HG02973 (cell line): ENCODE measurements at regions not wholly inside any gene's neighbourhood (a gene's known extent, or its start where the extent isn't known, plus 50 kb on each side); places are given as distances from the start of the nearest gene placed in this dataset.

Experiments used
- ATAC-seq: cut with Tn5 transposase; IDR thresholded peaks from one replicate; pipeline ENCODE4 v1.9.1; 2021; ENCODE audit warnings: moderate library complexity; ENCODE audit not compliant: unreplicated experiment

DNA sequence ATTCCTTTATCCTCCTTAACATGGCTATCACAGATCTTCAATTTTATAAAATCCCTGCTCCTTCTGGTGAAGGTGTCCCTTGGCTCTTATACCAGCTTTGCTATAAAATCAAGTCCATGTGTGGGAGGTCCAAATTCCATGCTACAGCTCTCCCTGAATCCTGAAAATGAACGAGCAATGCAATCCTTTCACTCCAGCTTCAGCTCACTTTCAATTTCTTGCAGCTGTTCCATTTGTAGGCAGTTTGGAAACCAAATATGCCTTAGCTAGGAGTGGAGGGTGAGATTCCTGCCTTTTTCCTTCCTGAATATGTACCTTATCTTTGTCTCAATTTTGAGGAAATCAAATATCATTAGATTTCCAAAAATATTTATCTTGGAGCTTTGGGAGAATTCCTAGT is 402.6 kb downstream of the TTLL7 start:
- no peak for ATAC-seq

DNA sequence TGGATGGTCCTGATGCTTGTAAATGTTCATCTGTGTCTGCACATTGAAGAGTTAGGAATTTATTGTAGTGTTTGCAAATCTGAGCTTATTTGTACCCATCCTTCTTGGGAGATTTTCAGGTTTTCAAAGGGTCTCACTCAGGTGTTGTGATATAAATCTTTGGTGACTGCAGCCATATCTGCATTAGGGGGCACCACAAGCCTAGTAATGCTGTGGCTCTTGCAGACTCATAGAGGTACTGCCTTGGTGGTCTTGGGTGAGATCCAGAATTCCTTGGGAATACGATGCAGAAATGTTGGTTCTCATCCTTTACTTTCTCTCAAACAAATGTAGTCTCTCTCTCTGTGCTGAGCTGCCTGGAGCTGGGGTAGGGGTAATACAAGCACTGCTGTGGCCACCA is 405.9 kb downstream of the TTLL7 start:
- ATAC-seq = no peak

DNA sequence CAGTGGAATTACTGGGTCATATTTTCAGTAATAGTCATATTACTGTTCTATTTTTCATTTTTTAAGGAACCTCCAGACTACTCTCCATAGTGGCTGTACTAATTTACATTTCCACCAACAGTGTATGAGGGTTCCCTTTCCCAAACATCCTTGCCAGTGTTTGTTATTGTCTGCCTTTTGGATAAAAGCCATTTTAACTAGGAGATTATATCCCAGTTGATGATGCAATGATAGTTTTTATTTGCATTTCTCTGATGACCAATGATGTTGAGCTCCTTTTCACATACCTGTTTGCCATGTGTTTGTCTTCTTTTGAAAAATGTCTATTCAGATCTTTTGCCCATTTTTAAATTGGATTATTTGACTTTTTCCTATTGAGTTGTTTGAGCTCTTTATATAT is 410.8 kb downstream of the TTLL7 start:
- ATAC-seq = no peak

DNA sequence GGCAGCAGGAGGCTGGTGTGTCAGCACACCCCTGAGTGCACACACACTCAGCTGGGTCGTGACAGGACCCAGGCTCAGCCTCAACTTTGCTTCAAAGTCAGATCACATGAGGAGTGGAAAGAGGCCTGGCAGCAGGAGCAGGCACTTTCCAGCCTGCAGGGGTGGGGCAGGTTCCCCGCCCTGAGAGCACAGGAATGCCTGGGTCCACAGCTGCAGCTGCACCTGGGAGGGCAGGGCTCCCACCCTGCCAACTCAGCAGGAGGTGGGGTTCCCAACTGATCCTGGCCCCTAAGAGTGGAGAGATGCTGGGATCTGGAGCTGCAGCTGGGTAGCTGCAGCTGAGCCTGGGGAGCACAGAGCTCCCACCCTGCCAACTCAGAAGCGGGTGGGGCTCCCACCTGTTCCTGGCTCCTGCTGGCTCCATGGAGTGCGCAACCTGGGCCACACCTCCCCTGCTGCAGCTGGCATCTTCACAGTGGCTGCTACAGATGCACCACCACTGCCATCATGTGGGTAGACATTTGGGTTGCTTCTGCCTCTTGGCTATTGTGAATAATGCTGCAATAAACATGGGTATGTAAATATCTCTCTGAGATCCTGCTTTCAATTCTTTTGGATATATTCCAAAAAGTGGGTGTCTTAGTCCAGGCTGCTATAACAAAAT is 415.4 kb downstream of the TTLL7 start:
- ATAC-seq = no peak

DNA sequence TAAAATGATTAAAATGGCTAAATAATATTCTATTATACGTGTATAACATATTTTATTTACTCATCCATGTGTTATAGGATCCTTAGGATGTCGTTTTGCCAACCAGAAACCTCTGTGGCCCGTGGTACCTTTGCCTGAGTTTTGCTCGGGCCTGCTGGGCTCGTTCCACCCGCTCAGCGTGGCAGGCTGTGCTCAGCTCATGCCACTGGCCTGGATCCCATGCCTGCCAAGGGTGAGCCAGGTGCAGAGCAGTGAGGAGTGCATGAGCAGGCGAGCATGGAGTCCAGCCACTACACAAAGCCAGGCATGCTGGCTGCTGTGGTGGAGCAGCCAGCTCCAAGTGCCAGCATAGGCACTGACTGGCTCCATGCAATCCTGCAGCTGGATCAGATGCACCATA is 417.2 kb downstream of the TTLL7 start:
- ATAC-seq = no peak

DNA sequence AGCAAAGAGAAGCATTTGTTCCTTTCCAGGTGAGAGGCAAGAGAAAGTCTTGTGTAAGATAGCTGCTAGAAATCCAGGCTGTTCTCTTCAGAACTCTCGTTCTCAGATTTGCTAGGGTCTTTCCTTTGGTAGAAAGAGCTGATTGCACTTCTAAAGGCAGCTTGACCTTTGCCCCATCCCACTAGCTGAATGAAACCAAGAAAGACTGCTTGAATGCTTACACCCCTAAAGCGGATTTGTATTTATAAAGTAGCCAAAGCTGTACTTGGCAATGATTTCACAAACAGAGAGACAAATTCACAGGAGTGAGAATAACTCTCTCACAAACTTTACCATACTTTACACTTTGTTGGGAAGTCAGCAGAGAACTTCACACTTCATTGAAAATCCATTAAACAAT is 424.1 kb downstream of the TTLL7 start:
- no peak for ATAC-seq

DNA sequence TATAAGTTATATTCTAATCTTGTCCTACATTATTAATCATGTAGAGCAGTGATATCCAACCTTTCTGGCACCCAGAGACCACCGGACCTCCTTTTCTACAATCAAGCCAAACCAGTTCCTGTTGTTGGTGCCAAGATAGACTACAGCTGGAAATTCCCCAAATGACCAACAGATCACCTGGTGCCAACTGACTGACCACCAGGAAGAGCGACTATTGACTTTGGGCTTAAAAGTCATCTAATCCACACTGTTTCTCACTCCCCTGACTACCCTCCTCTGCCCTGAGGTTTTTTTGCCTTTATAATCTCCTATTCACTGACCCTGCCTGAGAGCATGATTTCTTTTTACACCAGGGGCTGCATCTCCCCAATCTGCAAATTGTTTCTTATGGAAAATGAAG is 425.2 kb downstream of the TTLL7 start:
- no peak for ATAC-seq

DNA sequence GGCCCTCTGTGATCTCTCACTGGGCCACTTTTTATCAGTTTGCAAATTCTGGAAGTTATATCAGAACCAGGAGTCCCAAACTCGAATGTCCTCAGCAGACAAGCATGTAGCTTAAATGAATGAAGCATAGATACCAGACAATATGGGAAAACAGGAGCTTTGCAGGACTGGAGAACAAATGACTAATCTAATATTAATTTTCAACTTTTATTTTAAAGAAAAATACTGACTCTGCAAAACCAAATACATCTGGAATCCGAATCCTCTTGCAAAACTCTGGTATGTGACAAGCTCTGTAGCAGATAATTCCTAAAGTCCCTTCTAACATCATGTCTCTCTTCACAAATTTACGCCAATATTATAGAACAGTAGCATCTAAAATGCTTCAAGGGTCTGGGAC is 427.4 kb downstream of the TTLL7 start:
- ATAC-seq = no peak

DNA sequence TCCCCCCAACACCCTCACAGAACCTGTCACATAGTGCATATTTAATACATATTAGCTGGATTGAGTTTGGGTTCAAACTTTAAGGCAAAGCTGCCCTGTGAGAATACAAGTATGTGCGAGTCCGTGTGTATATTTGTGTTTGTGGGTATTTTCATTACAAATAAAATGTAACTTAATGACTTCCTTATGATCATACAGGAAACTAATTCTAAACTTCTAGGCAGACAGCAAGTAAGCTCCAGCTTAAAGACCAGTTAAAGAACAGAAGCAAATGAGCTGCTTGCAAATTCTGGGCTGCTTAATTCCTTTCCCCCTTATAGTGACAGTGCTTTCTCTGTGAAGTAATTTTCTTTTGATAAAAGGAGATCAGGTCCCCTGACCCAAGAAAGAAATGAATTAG is 437.6 kb downstream of the TTLL7 start:
- no peak for ATAC-seq

DNA sequence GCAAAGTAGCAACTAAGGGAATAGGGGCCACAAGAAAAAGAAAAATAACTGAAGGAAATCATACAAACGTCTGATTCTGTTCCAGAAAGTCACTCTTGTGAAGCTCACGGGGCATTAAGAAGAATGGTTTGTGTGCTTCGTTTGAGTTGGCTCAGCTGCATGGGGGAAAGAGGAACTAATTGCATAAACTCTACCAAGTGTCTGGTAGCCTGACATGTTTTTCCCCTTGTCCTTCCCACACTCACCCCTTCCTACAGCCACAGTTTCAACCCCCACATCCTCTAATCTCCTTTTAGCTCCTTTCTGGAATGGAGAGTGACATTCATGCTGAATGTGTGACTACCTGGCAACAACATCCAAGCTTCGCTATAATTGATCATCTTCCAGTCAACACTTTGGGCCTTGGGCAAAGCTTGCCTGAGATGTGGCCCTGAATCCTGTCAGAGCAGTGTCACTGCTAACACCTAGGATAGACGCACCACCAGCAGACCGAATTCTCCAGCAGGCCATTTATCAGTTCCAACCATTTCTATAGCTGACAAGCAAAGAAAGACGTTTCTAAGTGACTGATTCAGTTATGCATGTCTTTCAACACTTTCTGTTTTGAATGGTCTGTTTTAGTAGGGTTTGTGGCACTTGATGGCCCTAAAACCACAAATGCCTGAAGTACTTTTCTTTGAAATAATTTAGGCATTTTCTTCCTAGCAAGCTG is 439.6 kb downstream of the TTLL7 start:
- ATAC-seq = no peak

DNA sequence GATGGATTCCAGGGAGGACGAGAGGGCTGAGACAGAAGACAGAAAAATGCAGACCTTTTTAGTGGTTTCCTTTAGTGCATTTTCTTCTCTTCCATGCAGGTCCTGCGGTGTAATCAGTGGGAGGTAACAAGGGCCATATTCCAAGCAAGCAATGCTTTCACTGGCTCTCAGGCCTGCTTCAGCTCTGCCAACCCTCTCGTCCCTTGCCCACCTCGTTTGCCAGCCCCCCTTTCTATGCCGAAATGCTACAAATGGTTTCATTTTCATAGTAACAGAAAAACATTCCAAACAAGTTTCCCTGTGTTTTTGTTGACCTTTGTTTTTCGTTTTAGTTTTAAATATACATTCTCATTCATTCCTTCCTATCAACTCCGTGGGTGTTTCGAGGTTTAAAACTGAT is 443.1 kb downstream of the TTLL7 start:
- ATAC-seq = no peak

DNA sequence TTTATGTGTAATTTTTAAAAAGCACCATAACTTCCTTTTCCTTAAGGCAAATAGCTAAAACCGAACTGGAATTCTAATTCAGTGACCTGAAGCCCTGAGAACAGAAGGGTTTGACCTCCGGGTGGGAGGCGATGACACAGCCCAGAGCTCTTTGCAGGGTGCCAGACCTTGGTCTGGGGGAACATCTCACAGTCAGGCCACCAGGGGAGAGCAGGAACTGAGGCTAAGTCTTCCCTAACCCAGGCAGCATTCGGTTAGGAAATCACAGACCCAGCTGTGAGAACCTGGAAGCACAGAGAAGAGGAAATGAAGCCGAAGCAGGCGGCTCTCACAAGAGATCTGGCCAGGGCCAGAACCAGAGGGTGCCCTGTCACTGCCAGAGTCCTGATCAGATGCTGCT is 444.8 kb downstream of the TTLL7 start:
- ATAC-seq = no peak

DNA sequence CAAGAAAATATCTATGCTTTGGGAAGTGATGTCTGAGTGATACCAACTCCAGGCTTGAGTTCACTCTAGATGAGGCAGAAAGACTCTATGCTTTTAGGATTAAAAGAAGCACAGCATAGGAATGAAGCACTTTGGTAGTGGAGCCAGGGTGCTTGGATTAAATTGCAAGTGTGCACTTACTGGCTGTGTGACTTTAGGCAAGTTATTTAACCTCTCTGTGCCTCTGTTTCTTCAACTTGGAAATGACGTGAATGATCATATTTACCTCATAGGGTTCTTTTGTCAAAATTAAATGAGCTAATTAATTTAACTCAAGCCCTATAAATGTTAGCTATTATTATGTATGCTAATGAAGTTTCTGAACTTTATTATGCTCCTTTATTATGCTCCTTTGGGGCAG is 446.1 kb downstream of the TTLL7 start:
- ATAC-seq = no peak

DNA sequence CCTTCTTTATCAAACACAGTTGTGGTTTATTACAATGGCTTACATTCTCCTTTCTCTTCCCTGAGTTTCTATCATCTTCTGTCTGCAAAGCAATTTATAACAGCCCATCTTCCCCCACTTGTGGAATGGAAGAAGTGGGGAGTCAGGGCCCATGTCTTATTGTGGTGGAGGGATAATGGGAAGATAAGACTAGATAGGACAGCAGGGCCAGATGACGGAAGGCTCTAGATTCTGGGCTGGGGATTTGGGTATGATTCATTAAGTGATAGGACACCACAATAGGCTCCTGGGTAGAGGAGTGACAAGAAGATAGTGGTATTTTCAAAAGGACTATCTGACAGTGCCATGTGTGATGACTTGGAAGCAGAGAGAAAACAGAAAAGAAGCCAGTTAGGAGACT is 450.6 kb downstream of the TTLL7 start:
- ATAC-seq = no peak

DNA sequence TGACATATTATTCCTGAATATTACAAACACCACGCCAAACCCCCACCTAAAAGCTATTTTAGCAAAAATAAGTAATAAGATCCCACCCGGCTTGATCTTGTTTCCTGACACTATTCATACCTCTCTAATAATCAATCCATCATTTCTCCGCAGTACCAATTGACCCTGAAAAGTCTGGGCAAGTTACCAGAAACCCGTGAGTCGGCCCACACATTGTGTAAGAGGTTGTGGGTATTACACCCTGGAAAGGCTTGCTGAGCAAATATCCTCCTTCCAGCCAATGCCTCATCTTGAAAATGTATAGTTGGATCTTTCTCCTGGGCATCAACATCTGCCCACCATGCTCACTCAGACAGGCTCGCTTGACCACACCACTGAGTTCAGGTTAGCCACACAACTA is 451.0 kb downstream of the TTLL7 start:
- no peak for ATAC-seq

DNA sequence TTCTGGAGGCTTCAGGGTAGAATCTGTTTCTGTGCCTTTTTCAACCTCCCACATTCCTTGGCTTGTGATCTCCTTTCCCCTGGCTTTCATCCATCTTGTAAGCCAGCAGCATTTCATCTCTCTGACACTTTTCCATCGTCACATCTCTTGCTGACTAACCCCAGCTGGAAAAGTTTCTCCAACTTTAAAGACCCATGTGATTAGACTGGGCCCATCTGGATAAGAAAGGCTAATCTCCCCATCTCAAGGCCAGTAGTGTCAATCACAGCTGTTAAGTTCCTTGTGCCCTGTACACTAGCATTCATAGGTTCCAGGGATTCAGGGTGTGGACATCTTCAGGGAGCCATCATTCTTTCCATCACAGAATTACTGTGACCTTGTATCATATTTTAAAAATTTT is 452.1 kb downstream of the TTLL7 start:
- ATAC-seq = no peak

DNA sequence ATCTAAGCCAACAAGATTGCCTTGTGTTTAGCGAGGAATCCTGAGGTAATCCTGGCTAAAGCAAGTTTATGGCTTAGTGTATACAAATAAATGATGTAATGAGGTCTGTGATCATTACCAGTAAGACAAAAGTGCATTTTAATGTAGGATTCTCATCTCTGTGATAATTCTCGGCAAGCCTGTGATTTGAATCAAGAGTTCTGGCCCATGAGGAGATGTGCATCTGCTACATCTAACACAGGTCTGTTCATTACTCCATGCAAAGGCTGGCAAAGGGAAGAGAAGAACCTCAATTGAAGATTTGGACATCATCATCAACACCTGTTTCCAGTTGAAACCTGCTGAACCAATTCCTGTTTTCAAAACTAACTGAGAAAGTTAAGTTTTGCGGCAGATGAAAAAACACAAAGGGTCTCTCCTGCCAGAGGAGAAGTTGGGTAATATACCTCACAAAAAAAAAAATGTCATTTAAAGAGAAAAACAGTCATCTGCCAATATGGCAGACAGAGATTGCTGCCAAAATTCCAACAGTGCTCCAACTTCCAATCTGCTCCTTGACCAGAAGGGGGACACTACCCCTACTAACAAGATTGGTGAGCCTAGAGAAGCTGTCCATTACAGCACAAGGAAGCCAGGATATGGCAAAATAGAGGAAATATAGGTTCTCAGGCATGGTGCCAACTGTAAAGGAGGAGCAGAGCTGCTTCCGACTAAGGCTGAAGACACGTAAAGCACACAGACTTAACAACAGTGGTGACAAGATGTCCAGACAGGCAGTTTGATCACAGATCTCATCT is 453.7 kb downstream of the TTLL7 start:
- ATAC-seq = no peak

DNA sequence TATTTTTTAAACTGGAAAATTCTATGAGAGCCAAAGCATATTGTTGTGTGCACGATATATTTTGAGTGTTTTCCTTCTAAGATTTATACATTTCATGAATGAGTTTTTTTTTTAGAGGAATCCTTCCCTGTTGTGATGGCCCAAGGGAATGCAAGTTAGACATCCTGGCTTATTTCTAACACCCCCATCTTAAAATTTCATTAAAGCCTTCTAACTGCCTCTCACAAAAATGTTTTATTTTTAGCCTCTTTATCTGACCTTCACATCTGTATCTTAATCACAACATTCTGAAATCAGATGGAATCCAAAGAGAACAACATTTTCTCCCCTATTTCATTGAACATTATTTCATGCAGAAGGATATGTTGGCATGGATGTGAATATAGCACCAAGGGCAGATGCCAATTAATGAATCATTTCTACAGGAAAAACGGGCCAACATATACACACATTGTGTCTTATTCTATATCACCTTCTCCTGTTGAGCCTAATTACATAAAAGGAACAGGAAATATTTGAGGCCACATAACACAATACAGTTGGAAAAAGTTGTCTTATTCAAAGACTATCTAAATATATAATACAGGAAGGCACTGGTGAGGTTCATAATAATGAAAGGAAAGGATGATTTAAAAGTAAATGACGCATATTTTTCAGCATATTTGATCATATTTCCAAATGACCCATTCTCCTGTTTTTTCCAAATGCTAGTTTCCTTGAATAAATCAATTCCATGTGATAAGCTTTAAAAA is 455.5 kb downstream of the TTLL7 start:
- ATAC-seq = no peak

DNA sequence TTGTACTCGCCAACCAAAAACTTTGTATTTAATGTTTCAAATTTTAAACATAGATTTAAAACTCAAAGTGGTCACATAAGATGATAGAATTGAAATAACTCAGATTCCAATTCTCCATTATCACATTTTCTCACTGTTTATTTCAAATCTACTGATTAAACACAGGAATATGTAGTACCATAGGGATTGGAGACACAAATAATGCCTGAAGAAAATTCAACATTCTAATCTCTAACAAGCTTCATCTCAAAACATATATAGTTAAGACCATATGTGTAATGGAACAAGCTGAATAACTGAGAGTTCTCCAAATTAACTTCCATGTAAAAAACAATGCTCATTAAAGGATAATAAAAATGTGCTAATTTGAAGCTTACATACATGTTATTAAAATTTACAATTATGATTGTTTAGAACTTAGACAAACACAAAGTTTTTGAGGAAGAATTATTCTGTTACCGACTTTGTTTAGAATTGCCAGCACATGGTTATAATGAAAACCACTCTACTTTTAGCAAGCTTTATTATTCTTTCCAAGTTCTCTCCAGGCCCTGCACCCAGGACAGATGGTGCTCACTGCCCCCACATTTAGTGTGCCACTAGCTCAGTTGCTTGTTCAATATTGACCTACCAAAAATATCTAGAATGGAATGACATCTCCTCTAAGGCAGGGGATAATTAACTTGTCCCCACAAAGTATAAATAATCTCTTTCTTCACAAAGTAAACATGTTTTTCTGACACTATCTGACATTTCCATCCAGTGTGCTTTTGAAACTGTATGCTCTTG is 467.2 kb downstream of the TTLL7 start:
- ATAC-seq = no peak

DNA sequence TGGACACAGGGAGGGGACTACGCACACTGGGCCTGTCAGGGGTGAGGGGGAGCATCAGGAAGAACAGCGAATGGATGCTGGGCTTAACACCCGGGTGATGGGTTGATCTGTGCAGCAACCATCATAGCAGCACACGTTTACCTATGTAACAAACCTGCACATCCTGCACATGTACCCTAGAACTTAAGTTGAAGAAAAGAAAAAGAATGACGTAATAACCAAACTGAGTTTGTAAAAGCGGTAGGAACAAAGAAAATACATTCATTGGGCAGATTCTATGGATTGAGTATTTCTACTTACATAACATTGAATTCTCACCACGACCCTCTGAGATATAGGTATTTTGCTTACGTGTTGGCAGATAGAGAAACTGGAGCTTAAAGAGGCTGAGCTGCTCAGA is 468.4 kb downstream of the TTLL7 start:
- ATAC-seq = no peak

DNA sequence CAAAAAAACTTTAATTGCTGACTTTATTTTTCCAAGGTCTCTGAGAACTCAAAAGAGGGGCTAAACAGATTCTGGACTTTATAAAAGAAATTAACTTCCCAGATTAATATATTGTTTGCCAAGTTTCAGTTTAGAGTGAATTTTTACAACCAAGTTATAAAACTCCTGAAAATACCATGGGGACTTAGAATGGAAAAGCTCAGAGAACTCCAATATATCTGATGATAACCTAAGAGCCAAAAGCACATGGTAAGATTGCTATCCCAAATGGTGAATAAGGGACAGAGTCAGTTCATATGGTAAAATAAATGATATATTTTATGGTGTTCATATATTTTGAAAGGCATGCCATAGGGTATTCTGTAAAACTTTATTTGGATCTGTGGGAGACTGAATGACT is 470.9 kb downstream of the TTLL7 start:
- ATAC-seq = no peak
